ENCODE measurements at regions not wholly inside any gene's neighbourhood (a gene's known extent, or its start where the extent isn't known, plus 50 kb on each side); places are given as distances from the start of the nearest gene placed in this dataset.
A peak's percentile ranks its signal among the peaks of the same experiment; 100 is the strongest.

GRCh38 chr3:194205675-194206133, 69.8 kb downstream of the HES1 start:
- Mint-ChIP-seq H3K27ac (no peak overlapping the region), H3K9me3 (no peaks in the 10 kb centered on the region), H3K4me1 (ENCODE audit: low read depth) (peaks cover 33% of the 10 kb centered on the region), H3K4me3 (peak overlapping the region; percentile 40), H3K36me3 (ENCODE audit: low read depth) (no peaks in the 10 kb centered on the region), H3K27me3 (ENCODE audit: low read depth) (peaks cover 19% of the 10 kb centered on the region)

- no peaks in the 10 kb centered on the region for H3K9me3 Mint-ChIP-seq
- no peaks in the 10 kb centered on the region for H3K36me3 Mint-ChIP-seq (ENCODE audit: low read depth)
- no peak overlapping the region for H3K27ac Mint-ChIP-seq
- H3K27me3 Mint-ChIP-seq (ENCODE audit: low read depth) = peaks cover 19% of the 10 kb centered on the region
- no peak overlapping the region for H3K4me3 Mint-ChIP-seq
- H3K4me1 Mint-ChIP-seq (ENCODE audit: low read depth) = peaks cover 32% of the 10 kb centered on the region
Observed at GRCh38 chr3:194206320-194206719, 70.4 kb downstream of the HES1 start.

GRCh38 chr3:194208709-194209108, 72.8 kb downstream of the HES1 start:
- Mint-ChIP-seq H3K4me3 (no peak overlapping the region), H3K9me3 (no peaks in the 10 kb centered on the region), H3K27ac (no peak overlapping the region), H3K27me3 (ENCODE audit: low read depth) (peaks cover 14% of the 10 kb centered on the region), H3K4me1 (ENCODE audit: low read depth) (peaks cover 18% of the 10 kb centered on the region), H3K36me3 (ENCODE audit: low read depth) (no peaks in the 10 kb centered on the region)

GRCh38 chr3:194212161-194212844, 76.4 kb downstream of the HES1 start:
- no peak overlapping the region for H3K4me3 Mint-ChIP-seq
- H3K27me3 Mint-ChIP-seq (ENCODE audit: low read depth) = peaks cover 17% of the 10 kb centered on the region
- no peaks in the 10 kb centered on the region for H3K9me3 Mint-ChIP-seq
- no peak overlapping the region for H3K27ac Mint-ChIP-seq
- H3K36me3 Mint-ChIP-seq (ENCODE audit: low read depth) = no peaks in the 10 kb centered on the region
- no peaks in the 10 kb centered on the region for H3K4me1 Mint-ChIP-seq (ENCODE audit: low read depth)

- Mint-ChIP-seq H3K27ac (no peak overlapping the region), H3K36me3 (ENCODE audit: low read depth) (no peaks in the 10 kb centered on the region), H3K9me3 (no peaks in the 10 kb centered on the region), H3K27me3 (ENCODE audit: low read depth) (peaks cover 18% of the 10 kb centered on the region), H3K4me1 (ENCODE audit: low read depth) (no peaks in the 10 kb centered on the region), H3K4me3 (no peak overlapping the region)
Observed at GRCh38 chr3:194212845-194213331, 76.9 kb downstream of the HES1 start.

GRCh38 chr3:194215392-194215791, 79.4 kb downstream of the HES1 start:
- H3K4me3 Mint-ChIP-seq = no peak overlapping the region
- H3K9me3 Mint-ChIP-seq = no peaks in the 10 kb centered on the region
- H3K4me1 Mint-ChIP-seq (ENCODE audit: low read depth) = peaks cover 2% of the 10 kb centered on the region
- peaks cover 38% of the 10 kb centered on the region for H3K27me3 Mint-ChIP-seq (ENCODE audit: low read depth)
- H3K36me3 Mint-ChIP-seq (ENCODE audit: low read depth) = no peaks in the 10 kb centered on the region
- no peak overlapping the region for H3K27ac Mint-ChIP-seq

GRCh38 chr3:194218646-194219453, 82.9 kb downstream of the HES1 start:
- Mint-ChIP-seq H3K27ac (no peak overlapping the region), H3K36me3 (ENCODE audit: low read depth) (peaks cover 2% of the 10 kb centered on the region), H3K4me1 (ENCODE audit: low read depth) (peaks cover 7% of the 10 kb centered on the region), H3K27me3 (ENCODE audit: low read depth) (peaks cover 54% of the 10 kb centered on the region), H3K4me3 (no peak overlapping the region), H3K9me3 (no peaks in the 10 kb centered on the region)

- H3K4me1 Mint-ChIP-seq (ENCODE audit: low read depth) = peaks cover 13% of the 10 kb centered on the region
- no peaks in the 10 kb centered on the region for H3K9me3 Mint-ChIP-seq
- peaks cover 2% of the 10 kb centered on the region for H3K36me3 Mint-ChIP-seq (ENCODE audit: low read depth)
- peaks cover 58% of the 10 kb centered on the region for H3K27me3 Mint-ChIP-seq (ENCODE audit: low read depth)
- H3K27ac Mint-ChIP-seq = no peak overlapping the region
- no peak overlapping the region for H3K4me3 Mint-ChIP-seq
Observed at GRCh38 chr3:194219826-194220410, 84.0 kb downstream of the HES1 start.

GRCh38 chr3:194220901-194221326, 85.0 kb downstream of the HES1 start:
- peaks cover 58% of the 10 kb centered on the region for H3K27me3 Mint-ChIP-seq (ENCODE audit: low read depth)
- H3K4me1 Mint-ChIP-seq (ENCODE audit: low read depth) = peaks cover 16% of the 10 kb centered on the region
- H3K36me3 Mint-ChIP-seq (ENCODE audit: low read depth) = peaks cover 2% of the 10 kb centered on the region
- H3K9me3 Mint-ChIP-seq = no peaks in the 10 kb centered on the region
- no peak overlapping the region for H3K4me3 Mint-ChIP-seq
- no peak overlapping the region for H3K27ac Mint-ChIP-seq

GRCh38 chr3:194221336-194221735, 85.4 kb downstream of the HES1 start:
- H3K27ac Mint-ChIP-seq = no peak overlapping the region
- H3K27me3 Mint-ChIP-seq (ENCODE audit: low read depth) = peaks cover 58% of the 10 kb centered on the region
- H3K4me3 Mint-ChIP-seq = no peak overlapping the region
- H3K9me3 Mint-ChIP-seq = no peaks in the 10 kb centered on the region
- peaks cover 16% of the 10 kb centered on the region for H3K4me1 Mint-ChIP-seq (ENCODE audit: low read depth)
- peaks cover 2% of the 10 kb centered on the region for H3K36me3 Mint-ChIP-seq (ENCODE audit: low read depth)

- H3K27me3 Mint-ChIP-seq (ENCODE audit: low read depth) = peaks cover 64% of the 10 kb centered on the region
- H3K36me3 Mint-ChIP-seq (ENCODE audit: low read depth) = peaks cover 4% of the 10 kb centered on the region
- H3K4me3 Mint-ChIP-seq = no peak overlapping the region
- peaks cover 3% of the 10 kb centered on the region for H3K9me3 Mint-ChIP-seq
- no peak overlapping the region for H3K27ac Mint-ChIP-seq
- peaks cover 16% of the 10 kb centered on the region for H3K4me1 Mint-ChIP-seq (ENCODE audit: low read depth)
Observed at GRCh38 chr3:194223951-194224350, 88.0 kb downstream of the HES1 start.

- H3K9me3 Mint-ChIP-seq = peaks cover 3% of the 10 kb centered on the region
- H3K4me3 Mint-ChIP-seq = no peak overlapping the region
- peaks cover 4% of the 10 kb centered on the region for H3K36me3 Mint-ChIP-seq (ENCODE audit: low read depth)
- peaks cover 21% of the 10 kb centered on the region for H3K4me1 Mint-ChIP-seq (ENCODE audit: low read depth)
- peaks cover 62% of the 10 kb centered on the region for H3K27me3 Mint-ChIP-seq (ENCODE audit: low read depth)
- H3K27ac Mint-ChIP-seq = no peak overlapping the region
Observed at GRCh38 chr3:194224471-194225417, 88.8 kb downstream of the HES1 start.

- peaks cover 19% of the 10 kb centered on the region for H3K4me1 Mint-ChIP-seq (ENCODE audit: low read depth)
- H3K9me3 Mint-ChIP-seq = peaks cover 3% of the 10 kb centered on the region
- peak overlapping the region; percentile 18 for H3K27ac Mint-ChIP-seq
- H3K27me3 Mint-ChIP-seq (ENCODE audit: low read depth) = peaks cover 58% of the 10 kb centered on the region
- H3K4me3 Mint-ChIP-seq = no peak overlapping the region
- H3K36me3 Mint-ChIP-seq (ENCODE audit: low read depth) = peaks cover 4% of the 10 kb centered on the region
Observed at GRCh38 chr3:194225418-194225812, 89.5 kb downstream of the HES1 start.

Data from T-helper 1 cell treated with Interleukin-12 subunit alpha and Interleukin-12 subunit beta and Interleukin-4 antibody, amounts not matched to agents 30 μg/mL and 1 μg/mL, for 36 hours (primary cell).